Mammary epithelial cell (primary cell): ENCODE measurements at regions not wholly inside any gene's neighbourhood (a gene's known extent, or its start where the extent isn't known, plus 50 kb on each side); places are given as distances from the start of the nearest gene placed in this dataset.

ENCODE experiments used
- EZH2 ChIP-seq: IDR thresholded peaks from 2 replicates; pipeline ENCODE4 v1.6.1; 2012; ENCODE audit warnings: low read length, inconsistent platforms, borderline replicate concordance
- TF ChIP-seq, protein P1 (sequence below), 2 donors: IDR thresholded peaks in 1 of 2; conservative IDR thresholded peaks in 1 of 2; 2 replicates each; pipeline ENCODE4 v1.5.1; 2011 to 2012; ENCODE audit warnings: inconsistent platforms in 2 of 2, low read length in 2 of 2, mild to moderate bottlenecking in 2 of 2, control low read depth in 1 of 2, low read depth in 1 of 2; ENCODE audit not compliant: insufficient read depth in 1 of 2; ENCODE audit errors: extremely low read depth in 1 of 2

DNA sequence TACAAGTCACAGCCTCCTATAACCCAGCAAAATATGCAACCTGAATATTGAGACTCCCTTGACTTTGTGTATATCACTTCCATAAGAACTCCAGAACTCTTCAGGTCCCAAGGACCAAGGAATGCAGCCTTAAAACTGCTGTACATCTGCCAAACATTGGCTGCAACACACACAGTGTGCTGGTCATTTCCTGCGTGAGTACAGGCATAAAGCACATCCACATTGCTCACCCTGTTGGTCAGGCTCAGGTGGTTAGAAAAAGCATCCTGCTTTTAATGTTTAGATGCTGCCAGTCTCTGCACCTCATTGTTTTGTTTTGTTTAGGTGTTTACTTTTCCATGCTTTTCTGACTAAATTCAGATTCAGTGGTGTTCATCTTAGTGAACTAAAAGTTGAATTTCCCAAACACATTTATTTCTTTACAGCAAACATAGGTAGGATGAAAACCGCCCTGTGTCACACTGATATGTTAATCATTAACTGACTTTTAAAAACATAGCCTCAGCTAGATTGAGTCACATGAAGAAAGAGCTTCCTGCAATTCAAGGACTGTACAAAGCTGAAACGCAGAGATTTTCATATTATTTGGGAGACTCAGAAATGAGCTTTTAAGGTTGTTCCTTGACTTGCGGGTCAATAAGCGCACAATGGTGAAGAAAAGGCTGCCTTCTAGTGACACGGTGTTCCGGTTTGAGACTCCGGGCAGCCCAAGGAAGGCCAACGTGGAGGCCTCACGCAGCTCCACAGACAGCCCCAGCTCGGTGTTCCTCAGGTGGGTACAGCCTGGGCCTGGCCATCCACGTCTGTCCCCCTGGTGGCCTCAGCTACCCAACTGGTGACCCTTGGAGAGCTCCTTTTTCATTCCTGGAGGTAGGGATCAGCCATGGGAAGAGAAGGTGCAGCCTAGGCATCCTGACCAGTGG lies 52.2 kb upstream of the GRAMD2B start:
- TF ChIP-seq, protein P1, sequence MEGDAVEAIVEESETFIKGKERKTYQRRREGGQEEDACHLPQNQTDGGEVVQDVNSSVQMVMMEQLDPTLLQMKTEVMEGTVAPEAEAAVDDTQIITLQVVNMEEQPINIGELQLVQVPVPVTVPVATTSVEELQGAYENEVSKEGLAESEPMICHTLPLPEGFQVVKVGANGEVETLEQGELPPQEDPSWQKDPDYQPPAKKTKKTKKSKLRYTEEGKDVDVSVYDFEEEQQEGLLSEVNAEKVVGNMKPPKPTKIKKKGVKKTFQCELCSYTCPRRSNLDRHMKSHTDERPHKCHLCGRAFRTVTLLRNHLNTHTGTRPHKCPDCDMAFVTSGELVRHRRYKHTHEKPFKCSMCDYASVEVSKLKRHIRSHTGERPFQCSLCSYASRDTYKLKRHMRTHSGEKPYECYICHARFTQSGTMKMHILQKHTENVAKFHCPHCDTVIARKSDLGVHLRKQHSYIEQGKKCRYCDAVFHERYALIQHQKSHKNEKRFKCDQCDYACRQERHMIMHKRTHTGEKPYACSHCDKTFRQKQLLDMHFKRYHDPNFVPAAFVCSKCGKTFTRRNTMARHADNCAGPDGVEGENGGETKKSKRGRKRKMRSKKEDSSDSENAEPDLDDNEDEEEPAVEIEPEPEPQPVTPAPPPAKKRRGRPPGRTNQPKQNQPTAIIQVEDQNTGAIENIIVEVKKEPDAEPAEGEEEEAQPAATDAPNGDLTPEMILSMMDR (conservative IDR thresholded peaks at IDR 0.05 in 1 of 2, IDR thresholded peaks at IDR 0.05 in 1 of 2; ENCODE audit: extremely low read depth in 1 of 2, insufficient read depth in 1 of 2, low read depth in 1 of 2, low read length in 2 of 2) = peak in 1 of 2 donors; percentile 16
- TF ChIP-seq EZH2 = no peak
